ENCODE measurements at regions not wholly inside any gene's neighbourhood (a gene's known extent, or its start where the extent isn't known, plus 50 kb on each side); places are given as distances from the start of the nearest gene placed in this dataset.

GRCh38 chr2:184338771-184339170 lies 259.6 kb upstream of the ZNF804A start:
- no peak for TF ChIP-seq POLR2AphosphoS5 (IDR thresholded peaks at IDR 0.05; ENCODE audit: low read depth, low read length)
- no peak for TF ChIP-seq TAF1 (IDR thresholded peaks at IDR 0.05; ENCODE audit: borderline replicate concordance, low read depth, low read length)
- TF ChIP-seq POLR2A (IDR thresholded peaks at IDR 0.05; ENCODE audit: low read depth, low read length) = no peak
